HG03097 (cell line): ENCODE measurements at regions not wholly inside any gene's neighbourhood (a gene's known extent, or its start where the extent isn't known, plus 50 kb on each side); places are given as distances from the start of the nearest gene placed in this dataset.

ENCODE experiments used
- ATAC-seq: cut with Tn5 transposase; IDR thresholded peaks from one replicate; pipeline ENCODE4 v1.9.1; 2021; ENCODE audit not compliant: unreplicated experiment, low FRiP score

DNA sequence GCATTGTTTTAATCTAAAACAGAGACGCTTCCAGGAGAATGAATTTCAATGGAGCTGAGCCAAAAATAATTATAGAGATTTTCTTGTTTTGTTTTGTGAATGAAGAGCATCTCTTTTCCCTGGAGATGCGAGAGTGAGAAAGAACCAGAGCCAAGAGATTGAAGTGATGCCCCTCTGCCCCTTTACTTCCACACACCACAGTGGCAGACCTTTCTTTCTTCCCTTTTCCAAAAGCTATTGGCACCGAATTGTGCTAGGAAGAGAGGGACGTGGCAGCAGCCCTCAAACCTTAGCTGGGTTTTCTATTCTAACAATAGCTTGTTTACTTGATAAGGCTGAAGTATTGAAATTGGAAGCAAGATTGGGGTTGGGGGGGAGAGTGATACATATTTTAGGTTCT lies 133.0 kb upstream of the TMEM161B start:
- ATAC-seq, result no peak

DNA sequence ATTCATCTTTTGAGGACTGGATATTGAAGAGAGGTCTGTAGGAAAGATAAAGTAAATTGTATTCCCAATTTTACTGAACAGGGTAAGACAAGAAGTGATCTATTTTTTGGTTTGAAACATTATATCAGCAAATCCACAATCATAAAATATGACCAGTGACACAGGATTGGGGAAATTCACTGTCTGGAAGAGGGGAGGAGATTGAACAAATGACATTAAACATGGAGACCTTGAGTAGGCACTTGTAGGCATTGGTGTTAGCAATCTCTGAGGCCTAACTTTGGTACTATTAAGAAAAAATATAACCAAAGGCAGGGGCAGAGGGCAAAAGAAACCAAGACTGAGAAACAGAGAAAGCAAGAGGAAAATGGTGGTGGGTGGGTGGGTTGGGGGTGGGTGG lies 132.6 kb upstream of the TMEM161B start:
- ATAC-seq, result no peak

DNA sequence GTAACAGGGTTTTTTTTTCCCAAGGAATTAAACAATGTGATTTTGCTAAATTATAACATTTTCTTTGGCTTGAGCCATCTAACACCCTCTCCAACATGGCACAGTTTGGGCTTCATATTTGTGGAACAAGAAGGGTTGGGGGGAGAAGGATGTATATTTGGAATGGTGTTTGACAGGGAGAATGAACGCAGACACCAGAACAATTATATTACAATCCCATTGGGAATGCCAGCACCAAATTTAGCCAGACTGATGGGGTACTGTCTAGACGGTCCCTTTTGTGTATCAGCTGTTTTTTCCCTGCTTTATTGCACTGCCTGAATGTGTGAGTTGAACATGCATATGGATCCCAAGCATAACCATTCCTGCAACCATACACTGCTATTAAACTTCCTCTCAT lies 130.9 kb upstream of the TMEM161B start:
- ATAC-seq, result no peak

DNA sequence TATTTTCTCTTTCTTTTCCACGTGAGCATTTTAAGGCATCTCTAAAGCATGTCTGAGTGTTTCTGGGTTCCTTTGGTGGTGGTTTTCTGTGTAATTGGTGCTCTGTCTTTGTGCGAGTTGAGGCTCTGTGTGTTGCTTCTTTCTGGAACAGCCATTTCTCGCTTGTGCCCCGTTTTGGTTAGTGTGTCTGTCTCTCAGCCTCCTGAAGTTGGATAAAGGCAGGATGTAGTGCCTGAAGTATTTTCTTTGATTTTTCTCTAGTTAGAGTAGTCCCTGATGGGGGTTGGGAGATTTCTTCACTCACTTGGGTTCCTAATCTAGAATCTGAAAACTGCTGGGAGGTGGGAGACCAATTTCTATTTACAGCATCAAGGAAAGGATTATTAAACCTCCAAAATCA lies 129.7 kb upstream of the TMEM161B start:
- no peak for ATAC-seq

DNA sequence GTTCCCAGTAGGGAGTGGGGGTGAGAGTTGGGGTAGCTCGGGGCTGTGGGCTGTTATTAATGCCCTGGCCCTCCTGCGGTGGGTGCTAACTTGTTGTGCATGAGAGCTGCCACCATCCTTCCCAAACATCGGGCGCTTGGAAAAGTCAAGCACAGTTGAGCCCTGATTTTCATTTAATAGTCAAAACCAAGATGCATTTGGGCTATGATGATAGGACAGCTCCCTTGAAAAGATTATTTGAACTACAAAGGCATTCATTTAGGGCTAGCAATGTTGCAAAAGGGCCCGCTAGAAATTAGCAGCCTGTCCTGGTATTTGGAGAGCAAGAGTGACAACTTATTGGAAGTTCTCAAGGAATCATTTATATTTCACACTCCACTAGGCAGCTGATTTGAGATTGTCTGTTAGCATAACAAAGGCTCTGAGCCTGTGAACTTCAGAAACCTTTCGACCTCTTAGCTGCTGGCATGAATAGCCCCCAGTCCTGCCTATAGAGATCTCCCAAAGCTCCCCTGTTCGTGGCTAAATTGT lies 128.2 kb upstream of the TMEM161B start:
- ATAC-seq, result no peak

DNA sequence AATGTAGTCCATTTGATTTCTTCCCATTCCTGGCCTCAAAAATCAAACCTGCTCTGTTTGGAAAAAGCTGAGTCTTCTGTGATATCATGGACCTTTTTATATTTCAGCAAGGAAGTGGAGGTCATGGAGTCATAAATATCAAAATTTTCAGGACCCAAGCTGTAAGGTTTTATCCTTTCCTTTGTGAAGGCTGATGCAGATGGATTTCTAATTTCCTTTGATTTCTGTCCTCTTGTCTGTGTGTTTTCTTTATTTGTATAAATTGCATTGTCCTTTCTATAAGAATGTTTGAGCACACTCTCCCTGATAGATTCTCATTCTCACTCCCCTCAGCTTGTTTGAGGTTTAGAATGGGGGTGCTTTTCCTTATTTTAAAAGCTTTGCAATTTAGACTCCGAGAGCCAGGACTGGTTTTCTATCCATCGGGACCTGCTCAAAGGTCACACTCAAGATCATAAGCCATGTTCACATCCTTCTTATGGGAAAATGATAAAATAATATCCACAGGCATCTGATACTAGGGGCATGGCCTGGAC lies 127.4 kb upstream of the TMEM161B start:
- no peak for ATAC-seq

DNA sequence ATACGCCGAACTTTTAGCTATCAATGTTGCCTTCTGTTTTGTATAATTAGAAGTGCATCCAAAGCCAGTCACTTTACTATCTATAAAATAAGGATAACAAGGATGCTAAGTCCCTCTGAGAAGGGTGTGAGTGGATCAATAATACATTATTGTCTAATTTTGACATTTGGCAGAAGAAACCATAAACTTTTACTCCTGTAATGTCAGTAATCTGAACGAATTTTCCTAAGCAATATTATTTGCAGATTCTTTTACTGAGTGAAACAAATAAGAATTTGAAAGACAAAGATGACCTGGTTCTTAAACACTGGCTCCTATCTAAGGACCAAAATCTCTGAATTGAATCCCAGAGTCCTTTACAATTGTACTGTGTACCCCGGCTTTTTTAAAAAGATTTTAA lies 126.6 kb upstream of the TMEM161B start:
- ATAC-seq, result no peak

DNA sequence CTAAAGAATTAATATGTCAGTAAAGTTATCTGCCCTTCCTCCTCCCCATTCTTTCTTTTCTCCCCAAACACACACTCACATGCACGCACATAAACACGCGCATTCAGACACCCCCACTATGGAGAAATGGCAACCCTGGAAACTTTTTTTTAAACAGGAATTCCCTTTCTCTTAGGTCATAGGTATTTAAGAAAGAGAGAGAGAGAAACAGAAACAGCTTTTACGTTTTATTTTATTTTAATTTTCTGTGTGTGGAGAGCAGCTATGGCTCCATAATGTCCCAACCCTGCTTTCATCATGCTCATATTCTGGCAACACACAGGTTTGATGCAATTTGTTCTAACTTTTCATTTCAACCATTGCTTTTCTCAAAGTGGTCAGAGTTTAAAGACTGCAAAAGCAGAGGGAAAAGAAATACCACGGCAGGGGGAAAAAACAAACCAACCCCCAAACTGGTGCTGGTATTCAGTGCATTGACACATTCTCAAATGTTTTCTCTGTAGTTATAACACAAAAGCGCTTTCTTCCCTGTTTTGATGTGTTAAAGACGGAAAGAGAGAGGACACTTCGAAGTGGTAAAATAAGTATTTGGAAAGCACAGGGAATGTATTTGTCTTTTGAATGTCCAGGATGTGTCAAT lies 126.0 kb upstream of the TMEM161B start:
- no peak for ATAC-seq

DNA sequence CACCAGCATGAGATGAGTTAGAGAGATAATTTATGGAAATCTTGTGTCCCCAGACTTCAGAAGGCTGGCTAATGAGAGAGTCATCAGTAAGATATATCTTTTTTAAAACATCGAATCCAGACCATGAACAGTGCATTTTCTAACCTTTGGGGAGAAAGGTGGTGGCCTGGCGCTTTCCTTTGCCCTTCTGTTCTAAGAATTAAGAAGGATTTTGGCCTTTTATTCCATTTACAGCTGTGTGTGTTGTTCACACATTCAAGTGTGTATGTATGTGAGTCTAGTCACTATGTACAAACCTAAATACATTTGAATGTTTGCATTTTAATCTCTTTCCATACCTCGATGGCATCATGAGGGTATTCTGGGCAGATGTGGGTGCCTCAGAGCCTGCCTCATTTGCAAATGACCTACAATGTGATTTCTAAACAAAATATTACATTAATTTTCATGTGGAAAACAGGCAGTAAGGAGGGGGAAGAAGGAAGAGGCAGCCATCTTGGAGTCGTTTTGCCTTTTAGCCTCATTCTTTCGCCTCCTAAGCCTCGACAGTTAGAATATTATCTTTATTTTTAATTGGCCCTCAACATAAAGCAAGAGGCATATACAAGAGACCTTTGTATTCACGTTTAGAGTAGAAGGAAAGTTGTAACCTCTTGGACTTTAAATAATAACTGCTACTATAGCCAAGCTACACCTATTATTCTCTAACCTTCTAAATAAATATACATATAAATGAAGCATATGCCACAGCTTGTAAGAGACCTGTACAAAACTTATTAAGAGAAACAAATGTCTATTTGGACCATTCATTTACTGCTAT lies 125.3 kb upstream of the TMEM161B start:
- ATAC-seq, result no peak

DNA sequence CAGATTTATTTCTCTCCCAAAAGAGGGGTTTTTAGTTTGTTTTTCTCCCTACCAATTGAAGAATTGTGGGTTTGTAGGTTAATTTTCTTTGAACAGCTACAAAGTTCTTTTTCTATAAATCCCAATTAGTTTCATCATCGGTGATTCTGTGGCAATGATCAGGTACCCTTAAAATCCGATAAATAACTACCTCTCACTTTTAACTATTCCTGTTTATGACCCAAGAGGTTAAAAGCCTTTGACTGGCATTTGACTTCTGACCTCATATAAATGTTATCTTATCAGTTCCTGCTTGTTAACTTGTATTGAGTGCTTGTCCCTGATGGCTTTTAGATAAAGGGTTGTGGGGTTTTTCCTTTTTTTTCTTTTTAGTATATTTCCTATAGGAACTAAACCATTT lies 124.4 kb upstream of the TMEM161B start:
- no peak for ATAC-seq

DNA sequence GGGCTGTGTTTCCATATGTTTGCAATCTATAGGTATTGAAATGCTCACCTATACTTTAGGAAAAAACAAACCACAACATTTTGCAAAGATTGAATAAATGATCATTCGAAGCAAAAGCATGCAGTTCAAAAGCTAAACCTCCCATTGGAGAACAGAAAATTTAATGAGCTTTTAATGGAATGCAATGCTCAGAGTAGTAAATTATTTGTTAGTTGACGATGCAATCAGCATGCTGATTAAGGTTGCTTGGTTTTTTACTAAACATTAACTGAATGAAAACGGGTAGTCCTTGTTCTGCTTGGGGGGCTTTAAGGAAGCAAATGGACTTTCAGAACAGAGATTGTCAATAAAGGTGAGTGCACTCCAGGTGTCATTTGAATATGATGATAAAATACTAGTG lies 123.3 kb upstream of the TMEM161B start:
- ATAC-seq, result no peak

DNA sequence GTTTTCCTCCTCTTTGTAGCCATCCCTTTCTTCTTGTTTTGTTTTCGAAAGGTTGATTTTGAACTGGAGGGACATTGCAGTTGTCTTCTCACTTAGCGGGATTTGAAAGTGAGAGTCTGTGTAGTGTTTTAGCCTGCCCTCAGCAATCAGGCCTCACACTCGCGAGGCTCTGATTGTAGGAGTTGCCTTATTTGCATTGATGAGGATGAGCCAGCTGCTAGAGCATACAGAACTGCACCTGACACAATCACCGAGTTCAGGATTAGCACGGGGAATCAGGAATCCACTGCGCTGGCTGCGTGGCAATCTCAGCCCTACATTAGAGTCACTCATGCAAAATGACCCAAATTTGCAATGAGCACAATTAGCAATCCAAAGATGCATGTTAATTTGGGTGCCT lies 122.5 kb upstream of the TMEM161B start:
- no peak for ATAC-seq

DNA sequence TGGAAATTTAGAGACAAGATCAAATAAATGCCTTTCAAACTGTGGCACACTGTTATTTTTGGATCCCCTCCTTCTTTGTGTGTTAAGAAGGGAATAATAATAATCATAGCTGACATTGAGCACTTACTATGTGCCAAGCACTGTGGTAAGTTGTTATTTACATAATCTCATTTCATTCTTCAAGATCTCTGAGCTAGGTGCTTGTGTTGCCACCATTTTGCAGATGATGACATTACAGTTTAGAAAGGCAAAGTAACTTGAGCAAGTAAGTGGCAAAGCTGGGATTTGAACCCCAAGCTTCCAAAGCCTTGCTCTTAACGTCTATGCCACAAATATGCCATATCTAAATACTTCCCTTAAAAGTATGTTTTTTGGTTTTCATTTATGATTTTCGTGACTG lies 121.8 kb upstream of the TMEM161B start:
- ATAC-seq, result no peak

DNA sequence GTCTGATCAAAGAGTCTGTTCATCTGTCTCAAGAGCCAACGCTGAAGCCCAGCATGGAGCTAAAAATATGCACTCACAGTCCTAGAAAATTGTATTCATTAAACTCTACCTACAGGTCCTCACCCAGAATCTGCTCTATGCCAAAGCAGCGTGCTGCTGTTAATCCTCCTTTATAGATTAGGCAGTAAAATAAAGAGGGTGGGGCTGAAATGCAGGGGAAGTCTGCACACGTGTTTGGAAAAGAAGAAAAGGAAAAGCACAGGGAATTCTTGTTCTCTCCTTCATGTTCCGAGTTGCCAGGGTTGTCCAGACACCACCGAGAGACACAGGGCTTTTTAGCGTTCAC lies 121.4 kb upstream of the TMEM161B start:
- no peak for ATAC-seq

DNA sequence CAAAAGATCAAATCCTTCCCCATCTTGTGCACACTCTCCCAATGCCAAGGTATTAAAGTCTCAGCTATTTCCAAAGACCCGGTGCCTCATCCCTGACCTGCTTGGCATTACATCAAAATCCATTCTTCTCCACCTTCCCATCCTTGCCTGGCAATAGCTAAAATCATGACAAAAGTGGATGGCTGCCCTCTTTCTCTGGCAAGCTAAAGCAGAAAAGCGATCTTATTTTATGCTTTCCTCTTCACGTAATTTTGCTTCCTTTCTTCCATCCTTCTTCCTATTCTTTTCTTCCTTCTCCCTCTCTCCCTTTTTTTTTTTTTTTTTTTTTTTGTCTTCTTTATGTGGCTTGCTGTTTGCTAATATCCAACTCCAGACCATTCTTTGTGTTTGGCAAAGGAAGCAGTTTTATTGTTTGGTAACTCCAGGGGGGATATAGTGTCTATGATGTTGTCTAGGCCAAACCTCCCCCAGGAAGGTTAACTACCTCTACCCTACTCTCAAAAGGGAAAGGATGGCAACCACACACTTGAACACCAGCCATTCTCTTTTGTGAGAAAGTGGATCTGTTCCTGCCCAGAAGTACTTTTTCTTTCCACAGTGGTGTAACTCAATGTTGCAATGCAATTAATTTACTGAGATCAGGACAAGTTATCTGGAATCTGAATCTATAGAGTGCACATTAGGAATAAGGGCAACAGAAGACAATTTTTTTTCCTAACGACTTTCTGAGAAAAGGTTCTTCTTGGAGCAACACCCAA lies 120.9 kb upstream of the TMEM161B start:
- ATAC-seq, result no peak

DNA sequence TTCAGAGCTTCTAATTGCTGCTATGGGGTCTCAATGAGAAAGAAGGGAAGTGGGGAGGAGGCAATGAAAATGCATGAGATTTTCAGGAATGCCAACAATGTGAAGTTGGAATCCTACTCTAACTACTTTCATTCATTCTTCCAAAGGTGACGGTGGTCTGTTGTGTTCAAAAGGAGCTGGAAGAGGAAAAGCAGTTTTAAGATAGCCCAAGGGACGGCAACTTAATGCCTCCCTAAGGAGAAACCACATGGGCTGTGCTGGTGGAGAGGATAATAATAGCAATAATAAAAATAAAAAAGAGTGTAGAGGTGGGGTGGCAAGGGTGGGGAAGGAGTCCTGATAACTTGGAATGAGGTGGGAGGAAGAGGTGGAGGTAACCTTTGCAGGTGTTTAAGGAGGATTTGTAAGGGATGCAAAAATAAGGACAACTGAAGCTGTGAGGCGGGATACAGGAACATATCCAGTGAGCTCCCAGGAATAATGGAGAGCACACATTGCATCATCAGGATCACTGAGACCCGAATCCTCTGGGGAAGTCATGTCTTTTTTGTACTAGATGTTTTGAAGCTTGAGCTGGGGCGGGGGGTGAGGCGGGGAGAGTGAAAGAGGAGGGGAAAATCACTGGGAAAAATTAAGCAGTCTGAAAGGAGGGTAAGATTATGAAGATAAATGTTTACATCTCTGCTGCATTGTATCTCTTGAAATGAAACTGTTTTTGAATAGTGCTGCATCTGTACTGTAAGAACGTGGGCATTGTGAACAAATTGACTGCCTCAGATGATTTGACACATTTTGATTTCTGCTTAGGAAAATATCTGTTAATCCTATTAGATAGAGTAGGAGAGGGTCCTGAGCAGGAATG lies 120.1 kb upstream of the TMEM161B start:
- no peak for ATAC-seq

DNA sequence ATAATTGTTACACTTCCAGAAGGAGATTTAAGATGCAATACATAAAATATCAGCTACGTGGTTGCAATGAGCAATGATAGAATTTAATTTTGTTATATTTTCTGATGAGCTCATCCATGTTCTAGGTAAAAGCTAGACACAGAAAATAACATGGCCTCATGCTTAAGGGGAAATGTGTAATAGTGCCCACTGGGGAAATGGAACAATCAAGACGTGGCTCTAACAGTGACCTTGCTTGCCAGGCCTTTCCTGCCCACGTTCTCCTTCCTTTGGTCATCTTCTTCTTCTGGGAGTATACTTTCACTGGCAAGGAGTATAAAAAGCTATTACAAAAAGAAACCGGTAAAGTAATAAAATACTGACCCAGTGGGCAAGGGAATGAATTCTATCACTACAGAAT lies 116.2 kb upstream of the TMEM161B start:
- ATAC-seq, result no peak

DNA sequence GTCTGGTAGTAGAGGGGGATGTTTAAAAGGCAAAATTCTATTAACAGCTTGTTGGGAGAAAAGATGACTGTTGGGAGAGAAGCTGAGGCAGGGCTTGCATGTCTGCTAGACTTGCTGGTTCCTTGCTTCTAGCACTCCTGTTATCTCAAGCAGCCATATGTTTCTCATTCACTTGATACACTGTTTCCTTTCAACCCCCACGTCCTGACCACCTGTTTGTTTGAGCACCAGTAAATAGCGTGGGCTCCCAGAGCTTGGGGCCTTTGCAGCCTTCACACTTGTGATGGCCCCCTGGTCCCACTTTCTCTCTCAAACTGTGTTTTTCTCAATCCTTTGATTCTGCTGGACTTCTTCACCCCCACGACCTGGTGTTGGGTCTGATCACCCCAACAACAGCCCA lies 111.7 kb upstream of the TMEM161B start:
- ATAC-seq, result no peak

DNA sequence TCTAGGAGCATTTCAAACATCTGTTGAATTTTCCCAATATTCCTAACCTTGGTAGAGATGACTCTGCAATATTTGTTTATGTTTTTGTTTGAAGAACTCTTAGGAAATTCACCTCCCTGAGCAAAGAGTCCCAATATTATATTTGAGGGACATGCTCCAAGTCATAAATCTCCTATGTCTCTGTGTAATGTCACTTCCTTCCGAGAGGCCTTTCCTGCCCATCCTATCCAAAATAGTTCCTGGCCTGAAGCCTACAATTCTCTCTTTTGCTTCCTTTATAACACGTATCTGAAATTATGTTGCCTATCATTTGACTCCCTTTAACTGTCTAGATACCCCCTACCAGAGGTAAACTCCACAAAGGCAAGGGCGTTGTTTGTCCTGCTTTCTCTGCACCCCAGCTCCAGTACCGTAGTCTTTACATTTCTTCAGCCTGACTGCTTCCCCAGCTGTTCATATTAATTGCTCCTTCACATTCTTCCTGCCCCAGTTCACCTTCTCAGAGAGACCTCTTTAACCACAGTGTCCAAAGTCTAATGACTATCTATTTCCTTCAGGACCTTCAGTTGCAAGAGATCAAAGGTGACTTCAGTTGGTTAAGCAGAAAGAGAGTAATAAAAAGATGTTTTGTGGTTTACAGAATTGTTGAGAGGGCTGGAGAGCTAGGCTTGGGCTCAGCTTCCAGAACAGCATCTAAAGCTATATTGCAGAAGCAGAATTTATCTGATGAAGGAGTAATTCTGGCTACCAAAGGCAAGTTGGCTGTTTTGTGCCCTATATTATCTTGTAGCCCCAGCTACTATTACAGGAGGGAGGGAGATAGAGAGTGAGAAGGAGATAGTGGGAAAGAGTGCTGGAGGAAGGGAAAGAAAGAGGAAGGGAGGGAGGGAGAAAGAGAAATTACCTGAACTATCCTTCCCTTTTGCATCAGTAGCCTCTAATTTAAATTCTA lies 109.3 kb upstream of the TMEM161B start:
- no peak for ATAC-seq
